GM18868 (cell line): ENCODE measurements at regions not wholly inside any gene's neighbourhood (a gene's known extent, or its start where the extent isn't known, plus 50 kb on each side); places are given as distances from the start of the nearest gene placed in this dataset.

ENCODE experiments used
- ATAC-seq: cut with Tn5 transposase; IDR thresholded peaks from one replicate; pipeline ENCODE4 v1.9.1; 2021; ENCODE audit warnings: mild to moderate bottlenecking, moderate library complexity; ENCODE audit not compliant: unreplicated experiment

DNA sequence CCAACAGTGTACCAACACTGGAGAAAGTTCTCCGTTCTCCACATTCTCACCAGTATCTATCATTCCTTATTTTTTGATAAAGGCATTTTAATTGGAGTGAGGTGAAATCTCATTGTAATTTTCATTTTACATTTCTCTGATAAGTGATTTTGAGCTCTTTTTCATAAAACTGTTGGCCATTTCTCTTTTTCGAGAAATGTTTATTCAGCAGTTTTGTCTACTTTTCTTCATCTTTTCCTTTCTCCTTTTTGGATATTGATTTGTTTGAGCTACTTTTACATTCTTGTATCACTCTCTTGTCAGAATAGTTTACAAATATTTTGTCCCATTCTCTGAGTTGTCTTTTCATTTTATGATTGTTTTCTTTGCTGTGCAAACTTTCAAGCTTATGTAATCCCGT lies 555.2 kb downstream of the COL12A1 start:
- no peak for ATAC-seq

DNA sequence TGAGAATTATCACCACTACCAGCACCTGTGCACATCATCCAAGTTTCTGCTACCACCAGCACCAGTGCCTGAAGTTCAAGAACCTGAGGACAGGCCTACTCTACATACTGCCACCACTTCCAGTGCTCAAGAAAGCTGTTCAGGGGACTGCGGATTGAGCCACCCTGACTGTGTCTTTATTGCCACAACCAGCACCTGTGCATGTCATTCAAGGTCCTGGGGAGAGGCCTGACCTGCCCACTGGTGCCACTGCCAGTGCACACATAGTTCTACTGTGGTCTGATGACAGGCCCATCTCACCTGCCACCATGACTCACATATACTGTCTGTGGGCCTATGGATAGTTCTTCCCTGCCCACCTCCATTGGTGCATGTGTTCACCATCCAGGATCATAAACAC lies 559.4 kb downstream of the COL12A1 start:
- no peak for ATAC-seq

DNA sequence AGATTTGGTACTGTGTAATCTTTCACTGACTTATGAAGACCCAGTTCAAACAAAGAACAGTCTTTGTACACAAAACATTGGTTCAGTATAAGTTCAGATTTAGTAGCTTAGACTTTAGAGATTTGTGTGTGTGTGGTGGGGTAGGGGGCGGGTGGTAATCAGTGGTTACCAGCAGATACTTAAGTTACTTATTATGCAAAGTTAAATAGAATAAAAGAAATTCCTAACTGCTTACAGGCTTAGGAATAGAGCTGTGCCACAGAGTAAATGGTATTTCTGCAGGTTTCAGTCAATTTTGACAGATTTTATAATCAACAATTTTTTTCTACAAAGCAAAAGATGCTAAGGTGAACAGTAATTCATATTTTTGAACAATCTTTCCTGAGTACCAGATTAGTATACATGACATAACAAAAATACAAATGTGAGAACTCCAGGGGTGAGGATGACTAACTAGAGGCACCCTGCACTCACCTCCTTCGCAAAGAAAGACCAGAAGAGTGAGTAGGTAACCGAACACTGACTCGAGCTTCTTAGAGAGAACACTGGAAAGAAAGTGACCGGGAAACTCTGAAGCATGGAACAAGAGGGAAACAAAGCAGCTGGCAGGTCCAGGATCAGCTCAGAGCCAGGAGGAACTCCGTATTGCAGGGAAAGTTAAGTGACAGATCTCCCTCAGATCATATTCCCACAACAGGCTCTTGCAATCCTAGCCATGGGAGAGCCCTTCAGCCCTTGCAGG lies 560.6 kb downstream of the COL12A1 start:
- no peak for ATAC-seq

DNA sequence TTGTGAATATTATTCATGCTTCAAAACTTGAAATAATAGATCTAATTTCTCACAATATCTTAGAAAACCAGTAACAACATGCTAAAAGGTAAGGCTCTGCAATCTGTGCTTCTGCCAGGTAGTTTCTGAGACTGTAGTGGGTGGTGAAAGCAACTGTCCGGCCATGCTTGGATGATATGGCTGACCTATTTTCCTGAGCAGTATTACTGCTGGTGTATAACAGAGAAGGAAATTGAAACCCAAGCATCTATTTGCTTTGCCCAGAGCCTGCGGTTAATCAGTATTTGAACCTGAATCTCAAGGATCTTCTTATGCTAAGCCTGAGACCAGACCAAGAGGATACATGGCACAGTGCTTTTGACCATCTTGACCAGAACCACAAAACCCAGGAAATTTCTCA lies 563.8 kb downstream of the COL12A1 start:
- no peak for ATAC-seq

DNA sequence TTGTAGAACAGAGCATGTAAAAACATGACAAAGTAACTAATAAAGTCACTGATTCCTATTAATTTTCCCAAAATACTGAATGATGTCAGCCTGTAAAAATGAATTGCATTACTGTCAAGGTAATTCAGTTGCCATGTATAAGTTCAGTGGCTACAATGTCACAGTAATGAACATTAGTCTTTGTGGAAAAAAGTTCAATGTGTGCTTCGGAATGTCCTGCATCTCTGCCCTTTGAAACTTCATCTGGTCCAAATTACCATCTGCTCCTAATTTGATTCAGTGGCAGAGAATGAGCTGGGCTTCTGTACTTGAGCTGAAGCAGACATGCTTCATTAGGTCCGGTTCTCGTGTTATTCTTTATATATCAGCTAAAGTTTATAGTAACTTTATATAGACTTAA lies 567.4 kb downstream of the COL12A1 start:
- ATAC-seq, result no peak

DNA sequence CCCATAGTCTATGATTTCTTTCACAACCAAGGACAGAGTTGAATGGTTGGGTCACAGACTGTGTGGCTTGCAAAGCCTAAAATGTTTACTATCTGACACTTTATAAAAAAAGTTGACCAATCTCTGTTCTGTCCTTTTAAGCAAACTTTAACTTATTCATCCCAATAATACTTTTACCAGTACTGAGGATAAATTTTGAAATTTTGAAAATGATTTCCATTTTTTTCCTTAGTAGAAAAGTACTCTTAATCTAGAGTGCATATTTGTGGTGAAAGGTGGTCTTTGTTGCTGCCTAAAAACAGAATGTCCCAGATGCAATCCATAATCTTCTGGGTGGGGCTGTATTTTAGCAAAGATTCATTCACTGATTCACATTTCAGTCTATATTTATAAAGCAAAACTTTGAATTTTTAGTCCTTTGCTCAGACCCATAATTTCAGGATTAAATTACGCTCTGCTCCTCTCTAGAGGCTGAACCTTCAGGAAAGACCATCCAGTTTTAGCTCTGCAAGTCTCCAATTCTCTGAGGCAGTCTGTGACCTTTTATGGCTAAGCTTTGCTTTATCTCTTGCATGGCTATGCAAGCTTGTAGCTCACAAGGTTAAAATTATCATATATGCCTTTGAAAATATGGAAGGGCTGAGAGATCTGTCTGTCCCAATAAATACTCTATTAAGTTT lies 573.5 kb downstream of the COL12A1 start:
- no peak for ATAC-seq

DNA sequence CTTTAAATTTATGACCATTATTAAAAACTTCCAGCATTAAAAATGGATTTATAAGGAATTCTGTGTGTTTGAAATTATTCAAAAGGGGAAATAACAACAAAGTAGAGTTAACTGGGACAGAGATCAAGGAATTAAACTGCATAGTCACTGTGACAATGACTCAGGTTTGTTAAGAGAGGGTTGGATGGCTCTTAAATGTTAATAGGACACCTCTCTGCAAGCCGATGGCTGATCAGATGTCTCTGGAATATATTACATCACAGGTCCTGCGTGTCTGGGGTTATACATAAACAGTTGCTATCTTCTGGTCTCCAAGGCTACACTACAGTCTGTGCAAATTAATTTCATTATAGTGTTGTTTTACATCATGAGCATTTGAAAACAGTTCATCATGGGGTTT lies 574.3 kb downstream of the COL12A1 start:
- no peak for ATAC-seq

DNA sequence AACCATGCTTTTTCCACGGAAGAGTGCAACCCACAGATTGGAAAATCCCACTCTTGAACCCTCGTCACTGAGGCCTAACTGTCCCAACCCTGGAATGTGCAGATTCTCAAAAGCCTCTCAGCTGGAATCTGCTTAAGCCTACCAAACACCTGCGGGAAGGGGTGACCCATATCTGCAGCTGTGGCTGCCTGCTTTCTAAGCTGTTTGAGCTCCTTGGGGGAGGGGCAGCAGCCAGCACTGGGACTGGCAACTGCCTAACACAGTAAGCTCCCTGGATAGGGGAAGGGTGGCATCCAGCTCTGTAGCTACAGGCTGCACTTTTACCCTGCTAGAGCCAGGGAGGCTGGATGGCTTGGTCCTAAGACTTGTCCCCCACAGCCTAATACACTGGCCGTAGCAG lies 579.6 kb downstream of the COL12A1 start:
- no peak for ATAC-seq

DNA sequence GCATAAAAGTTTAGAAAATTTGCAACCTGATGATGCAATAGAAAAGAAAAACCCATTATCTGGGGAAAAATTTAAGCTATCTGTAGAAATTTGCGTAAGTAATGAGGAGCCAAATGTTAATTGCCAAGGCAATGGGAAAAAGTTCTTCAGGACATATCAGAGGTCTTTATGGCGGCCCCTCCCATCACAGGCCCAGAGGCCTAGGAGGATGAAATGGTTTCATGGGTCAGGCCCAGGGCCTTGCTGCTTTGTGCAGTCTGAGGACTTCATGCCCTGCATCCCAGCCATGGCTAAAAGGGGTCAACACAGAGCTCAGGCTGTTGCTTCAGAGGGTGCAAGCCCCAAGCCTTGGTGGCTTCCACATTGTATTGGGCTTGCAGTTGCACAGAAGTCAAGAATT lies 582.8 kb downstream of the COL12A1 start:
- no peak for ATAC-seq

DNA sequence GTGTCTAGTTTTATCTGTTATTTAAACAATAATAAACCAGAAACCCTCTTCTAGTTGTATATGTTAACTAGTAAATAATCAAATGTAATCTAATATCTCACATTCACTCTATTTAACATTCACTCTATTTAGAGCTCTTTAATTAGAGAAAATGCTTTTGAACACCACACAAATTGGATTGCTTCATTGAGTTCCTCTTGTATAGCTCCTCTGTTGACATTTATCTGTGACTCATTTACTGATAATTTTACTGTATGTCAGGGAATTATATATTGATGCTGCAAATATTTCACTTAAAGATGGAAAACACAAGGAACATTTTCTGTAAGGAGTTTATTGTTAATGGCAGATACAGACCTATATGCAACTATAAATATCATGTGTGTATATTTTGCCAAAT lies 594.6 kb downstream of the COL12A1 start:
- no peak for ATAC-seq

DNA sequence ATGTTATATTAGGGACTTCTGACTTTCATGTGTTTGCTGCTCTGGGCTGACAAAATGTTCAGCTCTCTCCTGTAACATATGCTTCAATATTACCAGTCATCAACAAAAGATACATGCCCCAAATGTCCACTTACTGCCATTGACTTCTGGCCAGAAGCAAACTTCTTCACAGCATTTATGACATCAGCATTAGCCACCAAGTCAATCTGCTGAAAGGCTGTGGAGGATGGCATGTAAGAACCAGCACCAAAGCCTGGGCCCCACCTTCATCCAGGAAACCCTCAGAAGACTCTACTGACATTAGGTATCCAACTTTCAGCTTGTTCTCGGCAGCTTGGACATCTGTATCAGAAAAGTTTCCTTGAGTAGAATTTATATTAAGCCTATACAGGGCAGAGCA lies 595.5 kb downstream of the COL12A1 start:
- no peak for ATAC-seq

DNA sequence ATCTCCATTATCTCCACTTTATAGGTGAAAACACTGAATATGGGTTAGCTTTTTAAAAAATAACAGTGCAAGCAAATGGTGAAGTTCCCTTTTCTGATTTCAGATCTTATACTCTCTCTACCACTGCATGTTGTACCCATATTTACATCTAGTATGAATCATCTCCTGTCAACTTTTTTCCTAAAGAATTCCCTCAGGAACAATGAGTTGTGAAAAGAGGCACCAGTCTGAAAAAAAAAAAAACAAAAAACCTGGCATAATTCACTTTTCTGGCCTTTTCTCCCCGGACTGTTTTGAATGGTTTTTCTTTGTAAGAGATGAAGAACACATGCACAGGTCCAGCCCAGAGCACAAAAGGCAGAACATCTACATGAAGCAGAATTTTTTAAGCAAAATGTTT lies 596.0 kb downstream of the COL12A1 start:
- ATAC-seq, result no peak

DNA sequence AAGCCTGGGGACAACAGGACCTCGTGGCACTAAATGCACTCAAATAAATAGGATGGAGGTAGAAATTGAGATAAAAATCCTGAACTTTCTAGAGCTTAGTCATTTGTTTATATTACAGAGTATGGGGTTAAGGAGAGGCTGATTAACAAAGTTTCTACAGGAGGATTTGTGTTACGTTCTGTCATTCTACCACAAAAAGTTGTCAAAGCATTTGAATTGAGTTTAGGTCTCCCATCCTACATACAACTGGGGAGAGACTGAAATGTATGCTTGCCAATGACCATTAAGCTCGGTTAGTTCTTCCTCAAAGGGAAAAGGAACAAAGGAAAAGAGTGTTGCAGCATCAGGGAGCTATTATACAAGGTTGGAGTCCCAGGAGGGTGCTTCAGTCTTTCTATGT lies 597.9 kb downstream of the COL12A1 start:
- ATAC-seq, result no peak

DNA sequence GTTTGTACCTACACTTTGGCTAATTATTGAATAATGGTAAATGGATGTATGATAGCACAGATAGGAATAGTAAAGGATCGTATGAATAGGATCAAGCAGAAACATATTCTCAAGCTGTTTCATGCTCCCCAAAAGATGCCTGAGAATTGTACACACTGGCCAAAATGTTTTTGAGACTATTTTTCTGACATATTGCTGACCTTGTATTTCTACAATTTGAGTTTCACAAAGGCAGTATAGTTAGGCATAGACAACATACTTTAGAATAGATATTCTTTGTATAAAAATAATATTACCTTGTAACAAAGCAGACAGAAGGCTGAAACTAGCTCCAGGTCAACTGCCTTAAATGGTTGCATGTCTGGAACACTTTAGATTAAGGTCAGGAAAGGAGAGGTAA lies 598.4 kb downstream of the COL12A1 start:
- ATAC-seq, result no peak

DNA sequence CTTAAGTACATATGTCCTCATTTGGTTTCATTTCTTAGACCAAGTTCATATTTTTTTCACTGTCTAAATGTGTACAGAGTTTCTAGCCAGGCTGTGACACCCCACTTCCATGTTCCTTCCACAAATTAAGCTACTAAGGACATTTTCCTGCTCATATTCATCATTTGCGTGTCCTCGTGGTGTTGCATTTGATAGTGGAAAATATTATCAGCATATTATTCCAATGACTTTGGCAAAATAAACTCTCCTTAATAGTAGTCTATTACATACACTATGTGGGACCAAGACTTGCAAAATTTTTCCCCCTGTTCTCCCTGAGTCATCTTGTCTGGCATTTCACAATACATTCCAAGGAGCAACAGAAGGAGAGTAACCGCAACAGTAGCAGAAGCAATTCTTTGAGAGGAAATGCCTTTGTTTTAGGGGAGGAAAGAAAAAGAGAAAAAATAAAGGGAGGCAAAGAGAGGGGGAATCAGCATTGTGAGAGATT lies 599.2 kb downstream of the COL12A1 start:
- no peak for ATAC-seq

DNA sequence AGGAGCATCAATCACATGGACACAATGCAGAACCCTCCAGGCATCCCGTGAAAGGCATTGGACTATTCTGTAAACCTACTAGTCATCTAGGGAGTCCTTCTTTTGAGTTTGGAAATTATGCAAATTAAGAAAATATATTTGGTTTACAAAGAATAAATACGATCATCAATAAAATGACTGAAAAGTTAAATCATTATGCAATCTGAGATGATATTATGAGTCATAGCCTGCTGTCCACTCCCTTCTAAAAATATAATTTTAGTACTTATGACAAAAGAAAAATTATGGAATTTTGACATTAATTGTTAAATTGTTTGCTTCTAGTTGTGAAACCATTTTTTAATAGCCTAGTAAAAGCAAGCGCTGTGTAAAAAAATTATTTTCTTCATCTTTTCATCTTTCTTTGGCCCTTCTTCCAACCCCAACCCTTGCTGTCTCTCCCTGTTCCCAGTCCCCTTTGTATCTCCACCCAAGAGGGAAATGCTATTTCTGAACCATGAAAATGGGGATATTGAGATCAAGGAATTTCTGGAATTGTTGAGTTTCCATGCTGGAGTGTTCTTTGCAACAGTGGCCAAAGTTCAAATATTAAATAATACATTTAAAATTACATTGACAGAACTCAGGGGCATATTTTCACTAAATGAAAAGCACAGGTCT lies 599.8 kb downstream of the COL12A1 start:
- ATAC-seq, result no peak

DNA sequence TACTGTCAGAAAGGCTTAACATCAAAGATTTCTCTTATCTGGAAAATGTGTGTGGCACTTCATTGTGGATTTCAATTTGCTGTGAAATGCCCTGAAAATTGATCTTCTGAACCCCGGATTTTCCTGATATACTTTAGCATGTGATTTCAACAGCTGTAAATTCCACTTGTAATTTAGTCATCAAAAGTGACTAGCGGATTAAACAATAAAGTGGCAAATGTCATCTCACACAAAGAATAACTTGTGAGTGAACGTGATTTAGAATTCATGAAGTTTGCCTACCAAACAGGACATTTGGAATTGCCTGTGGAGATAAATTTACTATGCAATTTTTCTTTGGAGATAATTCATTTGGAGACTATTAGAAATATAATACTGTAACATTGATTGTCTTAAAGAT lies 601.6 kb downstream of the COL12A1 start:
- ATAC-seq, result no peak

DNA sequence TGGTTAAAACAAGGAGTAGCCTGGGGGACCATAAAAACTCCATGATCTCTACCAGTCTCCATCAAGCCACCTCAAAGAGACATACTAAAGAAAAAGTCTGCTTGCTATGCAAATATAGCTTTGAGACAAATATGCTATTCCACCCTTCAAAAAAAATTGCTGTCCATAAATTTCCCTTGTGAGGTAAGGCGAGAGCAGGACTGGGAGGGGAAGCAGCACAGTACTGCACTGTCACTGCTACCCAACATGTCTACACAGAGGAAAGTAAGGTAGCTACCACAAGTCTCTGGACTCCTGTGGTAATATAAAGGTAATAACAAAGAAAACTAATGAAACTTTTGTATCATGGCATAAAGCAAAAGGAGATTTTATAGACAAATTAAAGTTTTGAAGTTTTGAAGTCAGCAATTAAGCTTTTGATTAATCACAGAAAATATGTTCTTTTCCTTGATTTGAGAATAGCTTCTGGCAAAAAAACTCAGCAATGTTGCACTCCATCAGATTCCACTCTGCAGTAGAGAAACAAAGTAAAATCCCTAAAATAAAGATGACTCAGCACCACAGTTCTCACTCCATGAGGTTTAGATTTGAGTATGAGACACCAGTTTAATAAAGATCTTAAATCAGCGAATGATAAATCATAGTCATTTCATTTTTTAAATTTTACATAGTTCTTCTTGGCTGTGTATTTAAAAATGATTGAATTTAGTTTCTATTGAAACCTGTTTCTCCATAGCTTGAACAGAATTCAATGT lies 602.4 kb downstream of the COL12A1 start:
- ATAC-seq, result no peak

DNA sequence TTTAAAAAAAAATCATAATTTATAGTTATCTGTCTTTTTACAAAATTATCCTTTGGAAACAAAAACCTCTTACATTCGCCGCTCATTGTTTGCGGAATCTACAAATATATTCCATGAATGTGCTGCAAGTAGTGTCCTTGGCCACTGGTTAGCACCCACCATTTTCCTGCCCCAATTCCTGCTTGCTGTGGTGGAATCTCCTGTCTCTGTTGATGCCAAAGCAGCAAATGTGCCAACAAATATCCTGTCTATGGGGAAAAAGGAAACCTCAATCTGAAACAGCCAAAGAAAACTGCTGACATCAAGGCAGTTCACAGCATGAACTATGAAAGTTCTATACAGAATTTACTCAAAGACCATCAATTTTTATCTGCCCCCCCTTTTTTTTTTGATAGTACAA lies 603.6 kb downstream of the COL12A1 start:
- no peak for ATAC-seq

DNA sequence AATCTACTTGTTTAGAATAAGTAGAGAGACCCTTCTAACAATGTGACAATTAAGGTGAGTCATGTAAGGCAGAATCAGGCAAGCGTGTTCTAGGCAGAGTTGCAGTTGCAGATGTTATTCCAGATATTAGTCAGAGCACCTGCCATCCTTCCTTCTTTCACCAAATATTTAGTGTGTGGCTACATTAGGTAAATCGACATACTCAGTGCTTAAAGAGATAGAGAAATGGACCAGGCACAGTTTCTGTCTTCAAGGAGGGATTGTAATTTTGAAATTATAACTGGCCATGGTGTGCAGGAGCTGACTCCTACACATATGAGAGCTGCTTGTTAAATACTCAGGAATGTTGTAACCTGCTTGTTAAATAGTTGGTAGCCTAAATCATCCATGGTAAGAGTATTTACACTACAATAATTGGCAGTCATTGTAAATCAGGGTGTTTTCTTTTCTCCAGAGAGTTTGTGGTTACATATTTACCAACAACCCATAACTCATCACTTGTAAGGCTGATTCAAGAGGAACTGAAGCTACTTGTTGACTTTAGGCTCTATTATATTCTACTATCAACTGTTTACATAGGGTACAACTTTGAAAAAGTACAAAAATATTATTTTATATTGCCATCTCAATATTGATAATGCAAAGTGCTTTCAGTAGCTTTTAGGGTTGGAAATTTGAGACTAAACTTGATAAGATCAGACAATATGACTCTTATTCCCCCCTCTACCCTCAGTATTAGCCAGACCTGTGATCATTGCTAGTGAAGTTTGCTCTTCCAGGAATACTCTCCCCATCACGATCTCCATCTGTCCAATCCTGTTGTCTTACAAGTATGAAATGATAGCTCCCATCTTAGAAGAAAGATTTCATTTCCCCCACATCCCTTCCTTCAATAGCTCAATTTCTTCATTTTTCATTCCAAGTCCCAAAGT lies 607.1 kb downstream of the COL12A1 start:
- ATAC-seq, result peak; percentile 95
